Activated T-helper 1 cell treated with Interleukin-2 at 50 U/mL for 16 hours (primary cell): ENCODE measurements at regions not wholly inside any gene's neighbourhood (a gene's known extent, or its start where the extent isn't known, plus 50 kb on each side); places are given as distances from the start of the nearest gene placed in this dataset.
"Not testable (repeated sequence)": the region's sequence is repeated elsewhere in the genome, so short reads cannot be mapped to it uniquely, and the experiment has no call there.

ENCODE experiments used
- DNase-seq: peaks from one replicate; pipeline ENCODE4 v3.0.0-alpha.2; 2020; ENCODE audit warnings: low read depth

- DNase-seq = no peak
These were observed 166.3 kb upstream of the ADCY1 start for GRCh38 chr7:45407730-45408408.

- no peak for DNase-seq
These were observed 165.8 kb upstream of the ADCY1 start for GRCh38 chr7:45408409-45408737.

DNA sequence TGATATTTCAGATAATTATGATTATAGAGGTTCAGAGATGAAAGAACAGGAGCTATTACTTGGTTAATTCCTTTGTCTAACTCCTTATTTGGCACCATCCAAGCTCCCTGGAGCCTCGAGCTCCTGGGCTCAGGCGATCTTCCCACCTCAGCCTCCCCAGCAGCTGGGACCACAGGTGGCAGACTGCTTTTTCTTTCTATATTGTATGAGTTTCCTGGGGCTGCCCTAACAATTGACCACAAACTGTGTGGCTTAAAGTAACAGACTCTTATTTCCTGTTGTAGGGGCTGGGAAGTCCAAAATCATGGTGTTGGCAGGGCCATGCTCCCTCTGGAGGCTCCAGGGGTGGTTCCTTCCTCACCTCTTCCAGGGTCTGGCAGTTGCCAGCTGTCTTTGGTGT lies 163.3 kb upstream of the ADCY1 start:
- DNase-seq = no peak

GRCh38 chr7:45413419-45413818 lies 160.7 kb upstream of the ADCY1 start:
- DNase-seq = no peak

GRCh38 chr7:45414226-45414625 lies 159.9 kb upstream of the ADCY1 start:
- no peak for DNase-seq

GRCh38 chr7:45415265-45415664 lies 158.9 kb upstream of the ADCY1 start:
- DNase-seq = no peak

- DNase-seq = no peak
These were observed 157.3 kb upstream of the ADCY1 start for GRCh38 chr7:45416846-45417245.

- no peak for DNase-seq
These were observed 156.9 kb upstream of the ADCY1 start for GRCh38 chr7:45417268-45417667.

- no peak for DNase-seq
These were observed 156.4 kb upstream of the ADCY1 start for GRCh38 chr7:45417735-45418134.

DNA sequence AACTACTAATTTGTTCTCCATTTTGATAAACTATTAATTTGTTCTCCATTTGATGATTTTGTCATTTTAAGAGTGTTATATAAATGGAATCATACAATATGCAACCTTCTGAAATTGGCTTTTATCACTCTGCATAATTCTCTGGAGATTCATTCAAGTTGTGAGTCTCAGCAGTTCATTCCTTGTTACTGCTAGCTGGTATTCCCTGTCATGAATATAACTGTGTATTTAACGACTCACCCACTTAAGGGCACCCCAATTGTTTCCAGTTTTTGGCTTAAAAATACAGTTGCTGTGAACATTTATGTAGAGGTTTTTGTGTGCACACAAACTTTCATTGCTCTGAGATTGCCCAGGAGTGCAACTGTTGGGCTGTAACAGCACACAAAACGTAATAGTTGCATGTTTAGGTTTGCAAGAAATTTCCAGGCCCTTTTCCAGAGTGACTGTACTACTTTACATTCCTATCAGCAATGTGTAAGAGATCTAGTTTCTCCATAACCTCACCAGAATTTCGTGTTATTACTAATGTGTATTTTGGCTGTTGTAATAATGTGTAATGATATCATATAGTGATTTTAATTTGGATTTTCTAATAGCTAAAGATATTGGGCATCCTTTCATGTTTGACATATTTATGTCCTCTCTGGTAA lies 153.2 kb upstream of the ADCY1 start:
- DNase-seq = no peak

GRCh38 chr7:45421806-45422205 lies 152.4 kb upstream of the ADCY1 start:
- DNase-seq = no peak

GRCh38 chr7:45430397-45430796 lies 143.8 kb upstream of the ADCY1 start:
- DNase-seq = no peak

DNA sequence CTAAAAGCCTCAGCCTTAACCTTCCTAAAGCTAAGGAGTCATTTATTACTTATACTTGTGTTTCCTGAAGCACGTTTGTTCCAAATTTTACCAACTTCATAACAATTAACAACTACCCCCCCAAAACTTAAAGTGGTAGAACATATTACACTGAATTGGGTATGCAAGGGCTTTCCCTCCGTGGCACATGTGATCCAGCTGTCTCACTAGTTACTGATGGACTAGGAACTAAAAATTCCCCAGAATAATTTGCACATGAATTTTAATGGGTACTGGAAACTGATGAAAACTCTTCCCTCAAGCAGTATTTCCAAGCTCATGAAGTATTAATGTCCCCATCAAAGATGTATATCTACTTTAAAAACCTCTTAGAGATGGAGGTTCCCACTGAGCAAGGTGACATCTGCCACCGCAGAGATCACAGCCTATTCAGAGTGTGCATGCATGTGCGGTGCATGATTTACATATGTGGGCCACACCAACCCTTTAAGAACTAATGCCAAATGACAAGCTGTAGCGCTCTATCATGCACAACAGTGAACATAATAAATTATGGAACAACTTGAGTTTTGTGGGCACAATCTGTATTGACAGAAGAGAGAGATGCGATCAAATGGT lies 139.9 kb upstream of the ADCY1 start:
- DNase-seq = no peak

GRCh38 chr7:45435131-45435530 lies 139.0 kb upstream of the ADCY1 start:
- DNase-seq = no peak

GRCh38 chr7:45435846-45436245 lies 138.3 kb upstream of the ADCY1 start:
- DNase-seq = no peak

GRCh38 chr7:45440776-45441175 lies 133.4 kb upstream of the ADCY1 start:
- DNase-seq = not testable (repeated sequence)

DNA sequence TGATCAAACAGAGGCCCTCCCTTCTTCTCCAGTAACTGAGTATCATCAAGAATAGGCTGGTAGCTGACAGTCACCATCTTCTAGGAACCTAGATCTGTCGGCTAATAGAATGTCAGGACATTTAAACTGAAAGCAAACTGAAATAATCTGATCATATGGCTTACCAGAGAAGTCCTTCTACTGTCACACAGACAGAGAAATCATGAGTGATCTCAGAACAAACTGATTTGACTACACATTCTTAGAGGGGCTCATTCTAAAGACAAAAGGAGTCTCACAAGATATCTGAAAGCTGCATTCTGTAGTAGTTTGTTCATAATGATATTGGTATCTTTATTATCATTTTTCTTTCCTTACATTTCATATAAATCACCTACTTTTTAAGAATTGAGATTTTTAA lies 130.9 kb upstream of the ADCY1 start:
- DNase-seq = no peak

DNA sequence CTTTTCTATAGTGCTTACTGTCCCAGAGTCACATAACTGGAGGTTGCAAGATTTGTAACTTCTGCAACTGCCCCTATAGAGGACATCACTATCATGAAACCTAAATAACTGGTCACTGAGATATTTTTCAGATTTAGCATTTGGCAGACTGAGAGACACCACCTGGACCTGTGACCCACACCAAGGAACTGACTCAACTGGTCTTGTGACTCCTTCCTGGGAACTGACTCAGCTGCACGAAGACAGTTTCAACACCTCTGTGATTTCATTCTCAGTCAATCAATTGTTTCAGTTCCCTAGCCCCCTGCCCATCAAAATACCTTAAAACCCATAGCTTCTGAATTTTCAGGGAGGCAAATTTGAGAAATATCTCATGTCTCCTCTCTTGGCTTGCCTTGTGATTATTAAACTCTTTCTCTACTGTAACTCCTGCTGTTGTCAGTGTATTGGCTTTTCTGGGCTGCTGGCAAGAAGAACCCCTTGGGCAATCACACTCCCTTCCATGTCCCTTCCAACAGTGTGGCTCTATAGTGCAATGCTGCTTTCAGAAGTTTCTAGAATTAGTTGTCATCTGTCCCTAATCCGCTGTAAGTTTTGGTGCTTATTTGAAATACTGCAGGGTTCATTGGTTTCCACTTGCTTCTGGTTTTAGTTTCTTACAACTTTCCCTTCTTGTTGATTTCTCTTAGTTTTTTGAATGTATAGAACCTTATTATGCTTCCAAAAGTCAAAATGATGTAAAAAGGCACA lies 127.8 kb upstream of the ADCY1 start:
- no peak for DNase-seq

- DNase-seq = no peak
These were observed 126.9 kb upstream of the ADCY1 start for GRCh38 chr7:45447296-45447695.

GRCh38 chr7:45450571-45451204 lies 123.5 kb upstream of the ADCY1 start:
- DNase-seq = no peak

DNA sequence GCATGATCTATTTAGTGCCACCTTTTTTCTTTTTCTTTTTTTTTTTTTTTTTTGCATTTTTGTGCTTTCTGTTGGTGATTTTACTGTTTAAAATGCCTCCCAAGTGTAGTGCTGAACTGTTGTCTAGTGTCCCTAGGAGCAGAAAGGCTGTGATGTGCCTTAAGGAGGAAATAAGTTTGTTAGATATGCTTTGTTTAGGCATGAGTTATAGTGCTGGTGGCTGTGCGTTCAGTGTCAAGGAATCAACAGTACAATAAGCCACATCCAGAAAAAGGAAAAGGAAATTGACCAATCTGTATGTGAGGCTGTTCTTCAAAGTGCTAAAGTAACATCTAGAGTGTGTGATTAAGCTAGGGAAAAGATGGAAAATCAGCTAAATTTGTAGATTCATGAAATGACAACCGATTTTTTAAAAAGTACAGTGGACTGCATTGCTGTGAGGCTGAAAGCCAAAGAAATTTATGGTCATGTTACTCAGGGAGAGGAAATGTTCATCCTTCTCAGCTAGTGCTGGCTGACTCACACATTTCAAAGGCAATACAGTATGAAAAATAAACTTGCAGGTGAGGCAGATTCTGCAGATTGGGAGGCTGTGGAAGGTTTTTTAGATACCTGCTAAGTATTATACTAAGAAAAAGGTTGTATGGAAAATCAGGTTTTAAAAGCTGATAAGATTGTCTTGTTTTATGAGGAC lies 122.7 kb upstream of the ADCY1 start:
- DNase-seq = no peak

DNA sequence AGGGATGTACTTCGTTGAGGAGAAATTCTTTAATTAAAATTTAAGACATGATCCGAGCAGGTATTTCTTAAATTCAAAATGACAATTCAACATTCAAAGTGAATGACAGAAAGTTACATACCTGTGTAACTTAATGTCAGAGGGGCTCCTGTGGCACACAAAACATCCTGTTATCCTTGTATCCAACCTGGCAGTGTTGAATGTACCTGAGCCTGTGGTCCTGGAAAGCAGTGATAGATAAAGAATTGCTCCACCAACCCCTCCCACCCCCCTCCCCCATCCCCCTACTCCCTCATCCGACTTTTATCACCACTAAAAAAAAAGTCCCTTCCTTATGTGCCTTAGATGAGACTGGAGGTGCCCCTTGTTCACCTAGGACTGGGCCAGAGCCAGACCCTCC lies 119.4 kb upstream of the ADCY1 start:
- no peak for DNase-seq
